ENCODE measurements at regions not wholly inside any gene's neighbourhood (a gene's known extent, or its start where the extent isn't known, plus 50 kb on each side); places are given as distances from the start of the nearest gene placed in this dataset.

- TF ChIP-seq GATA2 (IDR thresholded peaks at IDR 0.05; ENCODE audit: low read depth, low read length) (no peak), GATA3 (IDR thresholded peaks at IDR 0.05; ENCODE audit: low read depth, low read length) (no peak)
These were observed 499.2 kb downstream of the RAB38 start for GRCh38 chr11:87675993-87676392.
